ENCODE measurements at regions not wholly inside any gene's neighbourhood (a gene's known extent, or its start where the extent isn't known, plus 50 kb on each side); places are given as distances from the start of the nearest gene placed in this dataset.
"Not testable (repeated sequence)": the region's sequence is repeated elsewhere in the genome, so short reads cannot be mapped to it uniquely, and the experiment has no call there.

DNA sequence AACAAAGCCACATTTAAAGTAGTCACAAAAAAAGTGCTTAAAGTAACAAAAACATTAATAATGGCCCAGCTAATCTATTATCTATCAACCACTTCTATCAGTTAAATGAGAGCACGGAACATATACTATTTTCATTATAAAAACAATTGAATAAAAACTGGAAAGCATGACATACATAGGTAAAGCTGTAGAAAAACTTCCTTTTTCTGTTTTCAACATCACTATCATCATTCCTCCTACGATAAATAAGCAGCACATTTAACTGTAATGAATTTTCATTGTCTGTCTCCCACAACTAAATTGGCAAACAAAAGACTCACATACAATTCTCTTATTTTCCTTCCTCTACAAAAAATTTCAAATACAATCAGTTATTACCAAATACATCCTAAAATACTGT is 96.4 kb upstream of the DPH5 start:
- DNase-seq: no peak

GRCh38 chr1:101121504-101121903 is 95.9 kb upstream of the DPH5 start:
- DNase-seq: no peak

DNA sequence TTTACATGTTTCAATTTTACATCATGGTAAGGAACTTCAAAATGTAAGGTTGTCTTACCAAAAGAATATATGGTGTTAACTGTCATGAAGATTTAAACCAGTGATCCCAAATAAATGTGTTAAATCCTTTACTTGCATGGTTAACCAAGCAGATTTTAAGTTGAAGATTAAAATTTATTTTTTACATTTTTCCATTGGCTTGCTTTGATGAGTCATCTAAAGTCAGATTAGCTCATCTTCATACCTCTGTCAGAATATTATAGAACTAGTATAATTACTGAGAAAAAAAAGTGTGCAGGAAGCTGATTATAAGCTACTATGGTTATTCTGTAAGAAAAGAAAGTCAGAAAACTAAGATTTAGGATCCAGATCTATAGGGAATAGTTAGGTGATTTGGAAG is 95.3 kb upstream of the DPH5 start:
- DNase-seq: no peak

GRCh38 chr1:101119289-101119688 is 93.7 kb upstream of the DPH5 start:
- no peak for DNase-seq

GRCh38 chr1:101116006-101116405 is 90.4 kb upstream of the DPH5 start:
- no peak for DNase-seq

DNA sequence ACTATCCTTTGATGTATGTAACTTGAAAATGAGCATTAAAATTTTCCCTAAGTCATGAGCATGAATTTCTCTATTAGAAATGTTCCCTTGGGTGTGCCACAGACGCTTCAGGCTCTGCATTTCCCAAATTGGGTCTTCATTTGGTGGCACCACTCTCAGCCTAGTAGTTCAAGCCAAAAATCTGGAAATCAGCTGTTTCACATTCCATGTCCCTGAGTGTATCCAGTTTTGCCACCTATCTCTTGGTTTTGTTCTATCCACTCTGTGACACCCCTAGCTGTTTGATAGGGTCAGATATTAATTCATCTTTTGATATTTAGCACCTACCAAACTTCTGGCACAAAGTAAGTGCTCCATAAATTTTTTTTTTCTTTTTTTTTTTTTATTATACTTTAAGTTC is 89.5 kb upstream of the DPH5 start:
- no peak for DNase-seq

DNA sequence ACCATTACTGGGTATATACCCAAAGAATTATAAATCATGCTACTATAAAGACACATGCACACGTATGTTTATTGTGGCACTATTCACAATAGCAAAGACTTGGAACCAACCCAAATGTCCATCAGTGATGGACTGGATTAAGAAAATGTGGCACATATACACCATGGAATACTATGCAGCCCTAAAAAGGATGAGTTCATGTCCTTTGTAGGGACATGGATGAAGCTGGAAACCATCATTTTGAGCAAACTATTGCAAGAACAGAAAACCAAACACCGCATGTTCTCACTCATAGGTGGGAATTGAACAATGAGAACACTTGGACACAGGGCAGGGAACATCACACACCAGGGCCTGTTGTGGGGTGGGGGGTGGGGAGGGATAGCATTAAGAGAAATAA is 88.5 kb upstream of the DPH5 start:
- not testable (repeated sequence) for DNase-seq

DNA sequence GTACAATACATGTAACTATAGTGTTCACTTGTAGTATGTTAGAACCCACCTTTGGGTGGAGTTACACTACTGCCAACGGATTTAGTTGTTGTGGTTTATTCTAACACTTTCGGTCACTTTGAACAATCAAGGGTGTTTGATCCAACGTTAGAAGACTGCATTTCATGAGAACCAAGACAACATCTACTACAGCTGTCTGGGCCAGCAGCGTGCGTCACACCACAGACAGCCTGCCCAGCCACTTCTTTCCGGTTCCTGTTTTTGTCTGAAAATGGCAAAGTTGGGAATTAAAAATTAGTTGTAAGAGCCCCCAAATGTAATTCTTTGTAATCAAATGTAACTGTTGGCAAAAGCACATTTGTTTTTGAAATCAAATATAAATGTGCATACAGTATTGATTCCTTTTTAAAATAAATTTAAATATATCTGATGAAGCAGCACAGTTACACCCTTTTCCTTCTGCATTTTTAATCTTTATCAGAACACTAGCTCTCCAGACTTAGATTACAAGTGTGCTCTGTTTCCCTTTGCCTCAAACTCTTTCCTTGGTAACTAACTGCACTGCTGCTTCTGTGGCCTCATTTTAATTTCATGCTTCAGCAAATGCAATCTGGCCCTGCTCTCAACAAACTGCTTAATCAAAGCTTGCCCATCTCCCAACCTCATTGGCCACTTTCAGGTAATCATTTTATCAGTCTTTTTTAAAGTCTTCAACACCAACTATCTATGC is 86.6 kb upstream of the DPH5 start:
- peak in 1 of 2 donors; percentile 96 for DNase-seq

GRCh38 chr1:101111461-101111860 is 85.9 kb upstream of the DPH5 start:
- no peak for DNase-seq

DNA sequence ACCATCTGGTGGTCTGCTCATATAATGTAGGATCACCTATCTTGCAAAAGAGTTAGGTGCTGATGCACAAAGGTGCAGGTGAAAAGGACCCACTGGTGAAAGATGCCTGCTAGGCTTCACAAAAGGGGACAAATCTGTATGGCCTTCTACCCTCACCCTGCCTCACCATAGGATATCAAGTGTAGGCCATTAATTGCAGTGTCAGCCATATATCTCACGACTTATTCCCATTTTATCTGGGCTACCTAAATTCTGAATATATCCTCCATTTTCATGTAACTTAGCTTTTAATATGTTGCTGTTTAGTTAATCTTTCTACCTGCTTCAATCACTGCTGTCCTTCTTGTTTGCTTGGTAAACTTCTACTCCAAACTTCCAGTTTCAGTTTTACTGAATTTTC is 84.2 kb upstream of the DPH5 start:
- no peak for DNase-seq

- no peak for DNase-seq
Measured at GRCh38 chr1:101108111-101108500, 82.5 kb upstream of the DPH5 start.

DNA sequence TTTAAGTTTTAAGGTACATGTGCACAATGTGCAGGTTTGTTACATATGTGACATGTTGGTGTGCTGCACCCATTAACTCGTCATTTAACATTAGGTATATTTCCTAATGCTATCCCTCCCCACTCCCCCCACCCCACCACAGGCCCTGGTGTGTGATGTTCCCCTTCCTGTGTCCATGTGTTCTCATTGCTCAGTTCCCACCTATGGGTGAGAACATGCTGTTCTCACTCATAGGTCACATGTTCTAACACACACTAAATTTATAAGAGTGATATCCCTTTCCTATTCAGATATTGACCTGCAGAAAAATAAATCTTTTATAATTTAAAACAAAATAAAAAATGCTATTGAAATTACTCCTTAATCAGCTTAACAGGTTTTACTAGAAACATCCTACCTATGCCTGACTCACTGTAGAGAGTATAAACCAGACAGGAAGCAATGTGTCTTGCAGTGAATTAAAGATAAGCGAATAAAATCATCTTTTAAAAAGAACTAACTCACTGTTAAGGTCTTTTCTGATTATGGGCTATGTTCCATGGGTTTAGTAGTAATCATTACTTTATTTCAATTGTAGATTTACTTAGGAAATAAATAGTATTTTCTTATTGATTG is 82.0 kb upstream of the DPH5 start:
- no peak for DNase-seq

- DNase-seq: no peak
Measured at GRCh38 chr1:101105877-101106276, 80.3 kb upstream of the DPH5 start.

GRCh38 chr1:101102426-101103156 is 77.0 kb upstream of the DPH5 start:
- DNase-seq: no peak

DNA sequence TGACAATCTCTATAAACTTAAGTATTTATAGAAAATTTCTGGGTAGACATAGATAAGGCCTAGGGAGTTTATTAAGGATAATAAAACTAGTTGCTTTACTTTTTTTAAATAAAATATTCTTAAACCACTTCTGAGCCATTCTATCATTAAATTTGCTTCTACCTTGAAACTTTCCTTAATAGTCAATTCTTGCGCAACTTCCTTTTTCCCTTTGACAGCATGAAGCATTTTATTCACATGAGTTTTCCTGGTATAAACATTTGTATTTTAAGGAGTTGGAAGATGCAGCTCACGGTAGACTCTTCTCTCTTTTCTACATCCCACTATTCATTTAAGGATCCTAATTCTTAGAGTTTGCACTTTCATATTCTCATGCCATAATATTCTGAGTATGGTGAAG is 75.8 kb upstream of the DPH5 start:
- no peak for DNase-seq

DNA sequence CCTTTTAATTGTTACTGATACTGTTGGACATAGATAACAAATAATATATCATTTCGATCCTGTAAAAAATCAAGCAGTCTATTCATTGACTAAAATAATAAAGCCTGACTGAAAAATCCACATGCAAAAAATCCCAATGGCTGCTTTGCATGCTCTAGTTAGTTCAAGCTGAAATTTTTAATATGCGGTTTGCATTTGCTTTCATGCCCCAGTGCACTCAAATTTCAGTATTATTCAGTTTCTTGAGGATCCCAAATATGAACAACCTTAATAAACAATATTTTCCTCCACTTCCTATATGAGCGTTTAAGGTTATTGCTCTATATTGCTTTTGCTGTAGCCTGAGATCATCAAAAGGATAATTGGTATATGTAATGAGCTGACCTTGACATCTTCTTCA is 75.1 kb upstream of the DPH5 start:
- no peak for DNase-seq

DNA sequence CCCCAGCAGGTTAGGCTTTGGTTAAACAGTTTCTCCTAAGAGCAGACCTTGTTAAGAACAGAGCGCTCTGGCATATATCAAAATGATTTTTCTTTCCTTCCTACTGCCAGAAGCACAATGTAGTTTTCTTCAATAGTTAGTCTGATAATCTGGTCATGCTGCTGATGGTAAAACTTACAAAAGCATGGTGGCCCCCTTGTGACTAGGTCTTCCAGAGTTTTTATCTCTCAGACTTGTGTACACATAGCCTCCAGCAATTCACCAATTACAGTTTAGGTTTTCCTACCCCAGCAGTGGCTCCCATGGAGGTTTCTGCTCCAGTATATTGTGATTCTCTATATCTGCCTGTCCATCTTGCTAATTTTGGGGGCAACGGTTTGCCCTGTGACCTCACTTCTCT is 73.3 kb upstream of the DPH5 start:
- no peak for DNase-seq

GRCh38 chr1:101098327-101098726 is 72.7 kb upstream of the DPH5 start:
- DNase-seq: no peak

GRCh38 chr1:101089613-101090338 is 64.2 kb upstream of the DPH5 start:
- peak in 1 of 2 donors; percentile 60 for DNase-seq

DNA sequence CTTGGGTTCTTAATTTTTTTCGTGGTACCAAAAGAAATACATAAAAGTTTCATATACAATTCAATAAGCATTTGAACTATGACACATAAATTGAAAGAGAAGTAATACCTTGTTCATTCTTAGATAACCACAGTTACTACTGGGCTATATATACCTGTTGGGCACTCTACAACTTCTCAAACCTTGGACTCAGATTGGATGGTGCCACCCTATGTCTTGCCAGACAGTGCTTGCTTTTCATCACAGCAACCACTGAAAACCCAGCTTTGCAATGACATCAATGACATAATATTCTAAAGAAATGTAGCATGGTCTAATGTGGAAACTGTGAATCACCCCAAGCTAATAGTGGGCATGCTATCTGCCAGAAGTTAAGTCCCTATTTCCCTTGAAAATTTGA is 62.8 kb upstream of the DPH5 start:
- DNase-seq: no peak

GRCh38 chr1:101086783-101087182 is 61.2 kb upstream of the DPH5 start:
- DNase-seq: no peak

DNA sequence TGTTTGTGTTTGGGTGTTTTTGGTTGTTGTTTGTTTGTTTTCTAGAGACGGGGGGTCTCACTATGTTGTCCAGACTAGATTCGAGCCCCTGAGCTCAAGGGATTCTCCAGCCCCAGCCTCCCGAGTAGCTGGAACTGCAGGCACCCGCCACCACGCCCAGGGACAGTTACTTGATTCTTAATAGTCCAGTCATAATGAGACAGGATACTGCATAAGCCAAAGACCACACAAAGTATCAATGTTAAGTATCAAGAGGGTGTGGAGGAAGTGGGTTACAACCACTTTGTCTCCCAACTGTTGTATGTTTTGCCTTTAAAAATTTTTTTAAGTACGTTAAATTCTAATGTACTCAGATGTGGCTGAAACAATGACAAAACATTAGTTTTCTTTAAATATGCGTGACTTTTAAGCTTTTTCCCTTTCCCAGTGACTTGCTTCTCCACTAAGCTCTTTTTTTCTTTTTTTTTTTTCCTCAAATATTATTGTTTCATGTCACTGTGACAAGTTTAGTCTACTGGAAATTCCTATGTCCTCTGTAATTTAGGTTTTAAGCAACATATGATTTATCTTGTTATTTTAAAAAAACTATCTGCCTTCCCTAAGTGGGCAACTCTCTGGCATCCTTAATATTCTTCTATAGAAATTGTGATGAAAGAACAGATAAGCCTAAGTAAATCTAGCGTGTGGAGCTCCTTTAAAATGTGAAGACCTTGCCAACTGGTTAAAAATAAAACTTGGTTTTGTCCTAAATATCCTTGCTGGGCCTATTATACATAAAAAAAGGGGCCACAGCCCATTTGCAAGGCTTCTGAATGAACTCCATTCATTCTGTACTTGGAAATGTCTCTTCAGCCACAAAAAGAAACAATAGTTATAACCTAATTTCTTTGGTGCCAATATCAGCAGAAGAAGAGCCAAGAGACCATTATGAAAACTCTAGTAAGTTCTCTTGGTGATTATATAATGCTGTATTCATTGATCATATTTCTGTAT is 56.2 kb upstream of the DPH5 start:
- DNase-seq: no peak

Data from bone marrow (tissue), 2 donors.